Activated T-cell treated with anti-CD3 and anti-CD28 coated beads for 1 hour (primary cell): ENCODE measurements at regions not wholly inside any gene's neighbourhood (a gene's known extent, or its start where the extent isn't known, plus 50 kb on each side); places are given as distances from the start of the nearest gene placed in this dataset.
"Not testable (repeated sequence)": the region's sequence is repeated elsewhere in the genome, so short reads cannot be mapped to it uniquely, and the experiment has no call there.

Source experiments
- DNase-seq: peaks from one replicate; pipeline ENCODE4 v3.0.0-alpha.2; 2020; ENCODE audit warnings: low read depth

DNA sequence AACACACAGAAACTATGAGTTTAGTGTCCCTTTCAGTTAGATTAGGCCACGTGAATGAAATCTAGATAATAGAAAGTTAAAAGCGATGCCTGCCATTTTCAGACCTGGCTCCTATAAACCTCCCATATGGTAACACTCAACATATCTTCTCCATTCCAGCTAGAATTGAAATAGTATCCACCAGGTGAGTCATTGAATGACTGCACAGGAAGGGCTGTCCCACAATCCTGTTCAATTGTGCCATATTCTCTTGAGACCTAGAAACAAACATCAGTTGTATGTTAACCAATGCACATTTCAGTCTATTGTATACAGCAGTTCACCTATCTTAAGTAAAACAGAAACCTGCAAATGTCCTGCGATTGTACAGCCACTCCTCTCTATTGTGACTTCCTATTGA, 659.3 kb upstream of the SLIT2 start:
- DNase-seq = no peak

DNA sequence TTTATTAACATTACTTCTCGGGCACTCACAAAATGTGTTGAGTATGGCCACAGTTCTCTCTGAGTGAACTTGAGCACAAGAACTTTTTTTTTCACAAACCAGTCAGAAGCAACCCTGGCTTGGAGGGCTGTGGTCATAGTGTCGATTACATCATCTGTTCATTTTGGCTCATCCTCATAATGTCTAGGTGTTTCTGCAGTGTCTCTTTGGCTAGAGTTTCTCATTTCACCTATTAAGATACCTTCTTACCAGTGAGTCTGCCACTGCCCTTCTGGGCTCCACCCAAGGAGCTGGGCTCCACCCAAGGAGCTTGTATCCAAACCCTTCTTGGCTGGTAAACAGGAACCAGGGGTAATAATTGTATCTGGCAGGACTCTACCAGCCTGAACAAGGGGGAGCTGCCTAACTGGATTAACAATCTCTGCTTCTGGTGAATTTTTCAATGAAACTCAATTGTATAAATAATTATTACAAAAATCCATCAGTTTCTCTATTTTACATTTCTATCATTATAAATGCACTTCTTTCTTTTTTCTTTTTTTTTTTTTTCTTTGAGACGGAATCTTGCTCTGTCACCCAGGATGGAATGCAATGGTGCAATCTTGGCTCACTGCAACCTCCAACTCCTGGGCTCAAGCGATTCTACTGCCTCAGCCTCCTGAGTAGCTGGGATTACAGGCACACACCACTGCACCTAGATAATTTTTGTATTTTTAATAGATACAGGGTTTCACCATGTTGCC, 667.7 kb upstream of the SLIT2 start:
- no peak for DNase-seq

DNA sequence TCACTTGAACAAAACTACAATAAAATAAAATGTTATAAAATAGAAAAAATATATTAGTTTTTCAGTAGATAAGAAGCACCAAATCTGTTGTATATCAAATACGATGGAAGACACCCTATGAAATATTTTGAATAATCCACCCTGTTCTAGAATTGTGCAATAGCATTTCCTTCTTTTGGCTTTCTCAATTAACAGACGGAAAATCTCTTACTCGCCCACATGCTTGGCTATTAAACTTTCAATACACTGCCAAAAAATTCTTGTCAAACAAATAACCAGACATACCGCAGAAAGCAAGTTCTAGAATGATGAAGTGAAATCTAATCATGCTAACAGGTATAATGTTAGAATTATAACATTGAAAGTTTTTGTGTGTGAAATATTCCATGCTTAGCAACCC, 671.6 kb upstream of the SLIT2 start:
- no peak for DNase-seq

DNA sequence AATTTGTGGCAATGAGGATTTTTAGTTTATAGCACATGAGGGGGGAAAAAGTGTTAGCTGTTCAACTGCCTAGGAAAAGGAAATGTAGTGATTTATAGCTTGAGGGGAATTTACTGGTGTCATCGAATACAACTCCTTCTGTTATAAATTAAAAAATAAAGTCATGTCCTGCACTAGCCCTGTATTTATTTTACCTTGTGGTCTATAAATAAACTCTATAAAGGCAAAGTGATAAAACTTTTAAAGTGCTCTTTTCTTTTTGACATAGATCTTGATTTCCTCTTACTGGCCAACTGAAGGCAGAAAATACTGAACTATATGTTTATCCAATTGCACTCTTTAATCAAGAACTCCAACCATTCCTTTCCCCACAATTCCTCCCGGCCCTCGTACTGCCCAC, 672.1 kb upstream of the SLIT2 start:
- no peak for DNase-seq

DNA sequence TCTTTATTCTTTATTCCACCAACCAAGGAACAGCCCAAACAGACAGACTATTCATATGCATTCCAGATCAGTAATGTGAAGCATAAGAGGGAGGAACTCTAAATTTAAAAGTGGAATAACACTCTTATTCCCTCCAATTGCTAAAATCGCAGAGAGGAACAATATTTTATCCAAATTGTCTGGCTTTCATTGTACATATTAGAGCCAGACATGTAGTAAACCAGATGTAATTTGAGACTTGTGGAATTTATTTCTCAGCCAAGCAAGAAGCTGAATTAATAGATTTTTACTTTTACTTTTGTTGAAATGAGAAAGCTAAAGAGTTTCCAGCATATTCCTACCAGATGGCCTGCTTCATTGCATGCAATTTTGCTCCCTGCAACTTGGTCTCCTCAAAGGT, 674.6 kb upstream of the SLIT2 start:
- DNase-seq = no peak

- no peak for DNase-seq
Measured at GRCh38 chr4:19575924-19576323, 675.8 kb upstream of the SLIT2 start.

DNA sequence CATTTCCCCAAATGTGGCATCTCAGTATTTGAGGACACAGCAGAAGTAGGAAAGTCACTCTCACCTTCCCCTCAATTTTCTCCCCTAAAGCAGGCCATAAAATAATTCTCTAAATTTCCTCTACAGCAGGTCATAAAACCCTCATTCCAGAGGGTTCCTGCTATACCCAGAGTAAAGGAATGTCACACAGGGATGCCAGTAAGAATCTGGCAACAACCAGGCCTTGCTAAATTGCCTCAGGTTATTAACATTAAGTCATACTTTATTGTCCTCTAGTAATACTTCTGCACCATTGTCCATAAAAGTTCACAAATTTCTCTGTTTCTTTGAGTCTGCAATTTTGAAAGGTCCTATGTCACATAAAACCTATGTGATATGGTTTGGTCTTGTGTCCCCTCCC, 685.7 kb upstream of the SLIT2 start:
- no peak for DNase-seq

- no peak for DNase-seq
Measured at GRCh38 chr4:19562456-19562855, 689.2 kb upstream of the SLIT2 start.

DNA sequence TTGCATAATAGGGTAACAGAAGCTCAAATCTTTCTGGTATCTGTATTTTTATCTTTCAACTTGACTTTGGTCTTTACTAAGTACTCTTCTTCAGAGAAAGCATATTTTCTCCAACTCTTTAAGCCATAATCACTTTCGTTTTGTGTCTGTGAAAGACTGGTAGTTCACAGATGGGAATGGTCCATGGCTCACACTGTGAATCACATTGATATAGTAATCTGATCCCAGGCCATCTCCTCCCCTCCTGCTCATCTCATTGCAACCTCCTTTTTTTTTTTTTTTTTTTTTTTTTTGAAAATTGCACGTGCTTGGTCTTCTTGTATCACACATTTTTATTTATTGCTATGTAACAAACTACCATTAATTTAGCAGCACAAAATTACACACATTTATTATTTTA, 694.5 kb upstream of the SLIT2 start:
- no peak for DNase-seq

- not testable (repeated sequence) for DNase-seq
Measured at GRCh38 chr4:19556276-19556675, 695.4 kb upstream of the SLIT2 start.

DNA sequence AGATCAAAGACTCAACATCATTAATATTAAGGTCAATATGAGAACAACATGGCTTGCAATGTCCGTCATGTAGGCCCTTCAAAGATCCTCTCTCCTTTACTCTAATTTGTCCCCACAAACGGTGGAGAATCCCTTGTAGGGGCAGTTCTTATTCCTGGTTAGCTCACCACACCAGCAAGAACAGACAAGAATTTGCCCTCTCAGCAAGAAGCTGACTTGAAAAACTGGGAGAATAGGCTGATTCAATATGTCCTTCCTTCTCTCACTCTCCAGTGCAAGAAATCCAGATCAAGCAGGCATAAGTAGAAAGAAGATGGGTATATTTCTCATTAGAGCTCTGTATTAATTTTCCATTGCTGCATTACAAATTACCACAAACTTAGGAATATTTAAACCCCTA, 704.2 kb upstream of the SLIT2 start:
- DNase-seq = no peak

GRCh38 chr4:19544446-19545125, 707.1 kb upstream of the SLIT2 start:
- no peak for DNase-seq

DNA sequence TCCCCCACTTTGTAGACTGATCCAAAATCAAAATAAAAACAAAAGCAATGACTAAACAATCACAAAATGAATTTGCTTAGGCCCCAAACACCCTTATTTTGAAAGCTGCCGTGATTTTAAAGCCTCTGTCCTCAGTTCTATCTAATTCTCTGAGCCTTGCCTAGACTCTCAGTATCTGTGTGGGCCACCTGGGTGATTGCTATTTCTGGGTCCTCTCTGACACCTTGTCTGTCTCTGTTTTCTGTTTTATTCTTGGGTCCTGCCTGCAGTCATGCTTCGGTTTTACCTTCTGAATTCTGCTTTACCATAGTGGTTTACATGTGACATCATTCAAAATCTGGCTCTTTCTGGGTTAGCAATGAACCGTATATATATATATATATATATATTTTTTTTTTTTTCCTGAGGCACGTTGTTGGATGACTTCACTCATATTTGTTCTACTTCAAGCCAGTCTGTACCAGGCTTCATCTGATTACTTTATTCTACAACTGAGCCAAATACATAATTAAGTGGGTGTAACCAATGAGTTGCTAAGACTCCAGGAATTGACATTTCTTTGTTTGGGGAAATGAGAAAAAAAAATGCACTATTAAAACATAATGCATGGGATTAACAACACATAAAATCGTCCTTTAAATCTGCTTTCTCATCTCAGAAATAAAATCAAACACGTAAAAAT, 710.7 kb upstream of the SLIT2 start:
- no peak for DNase-seq

- no peak for DNase-seq
Measured at GRCh38 chr4:19539201-19539600, 712.5 kb upstream of the SLIT2 start.

DNA sequence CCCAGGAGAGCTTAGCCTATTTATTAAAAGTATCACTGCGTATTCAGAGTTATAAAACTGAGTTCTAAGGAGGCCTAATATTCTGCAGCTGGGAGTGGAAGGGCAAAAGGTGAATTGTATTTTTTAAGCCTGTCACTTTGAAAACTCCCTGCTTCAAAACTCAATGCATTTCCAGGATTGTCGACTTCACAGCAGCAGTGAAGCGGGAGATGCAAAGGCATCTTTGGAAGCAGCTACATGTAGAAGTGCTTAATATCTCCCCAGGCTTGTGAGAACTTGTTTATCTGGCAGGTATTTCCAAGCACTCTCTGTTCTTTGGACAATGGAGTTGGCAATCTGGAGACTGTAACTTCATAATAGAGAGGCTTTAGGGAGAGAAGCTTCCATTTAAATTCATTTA, 717.5 kb upstream of the SLIT2 start:
- DNase-seq = no peak

DNA sequence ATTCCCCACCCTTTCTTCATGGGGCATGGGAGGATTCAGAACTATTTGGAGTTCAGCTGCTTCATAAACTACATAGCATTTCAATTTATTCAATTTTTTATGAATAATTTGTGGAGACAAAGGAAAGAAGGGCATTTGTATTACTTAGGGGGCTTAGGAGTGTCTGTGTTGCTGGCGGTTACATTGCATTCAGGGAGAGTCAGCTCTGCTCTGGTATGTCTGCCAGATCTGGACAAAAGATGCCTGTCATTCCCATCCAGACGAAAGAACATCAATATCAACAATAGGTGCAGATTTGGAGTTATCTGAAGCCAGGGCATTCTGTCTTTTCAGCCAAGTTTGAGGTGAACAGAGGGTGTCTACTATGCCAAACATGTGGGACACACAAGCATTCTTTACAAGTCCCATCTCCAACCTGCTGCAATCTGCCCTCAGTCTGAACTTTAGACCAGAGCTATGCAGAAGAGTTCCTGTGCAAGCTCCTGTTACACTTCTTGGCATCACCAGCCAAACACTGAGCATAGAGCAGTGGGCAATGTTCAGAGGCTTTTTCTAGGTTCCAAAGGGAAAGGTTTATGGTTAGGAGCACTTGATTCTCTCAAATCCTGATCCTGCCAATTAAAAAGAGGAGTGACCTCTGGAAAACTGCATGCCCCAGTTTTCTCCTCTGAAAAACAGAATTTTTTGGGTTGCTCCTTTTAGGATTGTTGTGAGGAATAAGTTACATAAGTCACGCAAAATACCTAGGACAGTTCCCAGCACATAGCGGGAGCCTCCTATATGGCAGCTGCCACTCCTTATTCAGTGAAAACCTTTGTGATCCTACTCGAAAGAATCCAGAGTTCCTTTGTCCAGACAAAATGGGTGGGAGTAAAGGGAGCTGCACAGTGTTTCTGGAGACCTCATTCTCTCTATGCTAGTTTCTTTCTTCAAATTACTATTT, 719.5 kb upstream of the SLIT2 start:
- DNase-seq = no peak

DNA sequence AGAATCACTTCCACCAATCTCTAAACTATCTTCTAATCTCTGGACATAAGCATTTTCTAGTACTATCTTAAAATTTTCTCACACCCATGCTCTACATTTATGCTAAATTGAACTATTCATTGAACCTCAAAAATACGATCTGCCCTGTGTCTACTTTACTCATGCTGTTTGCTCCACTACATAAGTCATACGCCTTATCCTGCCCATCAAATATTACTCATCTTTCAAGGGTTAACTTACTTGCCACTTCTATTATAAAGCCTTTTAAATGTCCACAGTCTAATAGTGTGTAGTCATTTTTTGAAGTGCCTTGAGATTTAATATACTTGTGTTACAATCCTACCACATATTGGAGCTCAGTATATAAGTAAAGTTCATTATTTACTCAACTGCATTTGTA, 727.7 kb upstream of the SLIT2 start:
- DNase-seq = no peak

DNA sequence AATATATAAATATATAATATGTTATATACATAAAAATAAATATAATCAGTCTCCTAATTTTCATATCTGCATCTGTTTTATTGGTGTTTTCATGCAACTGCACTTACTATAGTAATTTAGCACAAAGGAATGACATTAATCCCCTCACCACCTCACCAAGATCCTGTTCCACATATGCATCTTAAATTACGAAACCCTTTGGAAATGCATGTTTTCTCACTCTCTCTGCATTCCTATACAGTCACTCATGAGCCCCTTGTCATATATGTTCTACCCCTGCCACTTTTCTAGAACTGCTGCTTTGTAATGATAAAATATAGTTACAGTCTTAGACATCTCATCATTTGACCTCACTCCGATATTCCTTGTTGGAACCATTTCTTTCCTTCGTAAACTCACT, 728.7 kb upstream of the SLIT2 start:
- no peak for DNase-seq

DNA sequence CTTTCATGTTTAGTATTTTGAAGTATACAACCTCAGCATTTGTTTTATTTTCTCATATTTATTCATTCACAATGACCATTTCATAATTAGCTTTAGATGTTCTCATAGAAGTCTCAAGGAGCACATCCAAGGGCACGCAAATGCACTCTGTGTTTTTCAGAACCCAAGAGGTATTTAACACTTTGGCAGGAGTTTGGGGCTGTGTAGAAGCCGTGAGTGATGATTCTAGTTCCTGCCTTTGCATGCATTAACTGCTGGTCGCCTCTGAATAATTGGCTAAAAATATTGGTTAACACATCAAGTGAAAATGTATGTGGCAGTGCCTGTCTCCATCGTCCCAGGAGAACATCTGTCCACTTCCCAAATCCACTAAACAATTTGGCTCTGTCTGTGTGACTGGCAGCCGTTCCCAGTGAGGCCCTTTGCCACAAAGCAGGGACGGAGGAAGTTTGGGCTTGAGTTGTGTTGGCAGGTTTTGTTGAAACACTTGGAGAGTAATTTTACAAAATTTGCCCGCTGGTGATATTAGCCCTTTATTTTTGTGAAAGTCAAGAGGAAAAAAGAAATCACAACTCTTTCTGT, 730.7 kb upstream of the SLIT2 start:
- DNase-seq = no peak

DNA sequence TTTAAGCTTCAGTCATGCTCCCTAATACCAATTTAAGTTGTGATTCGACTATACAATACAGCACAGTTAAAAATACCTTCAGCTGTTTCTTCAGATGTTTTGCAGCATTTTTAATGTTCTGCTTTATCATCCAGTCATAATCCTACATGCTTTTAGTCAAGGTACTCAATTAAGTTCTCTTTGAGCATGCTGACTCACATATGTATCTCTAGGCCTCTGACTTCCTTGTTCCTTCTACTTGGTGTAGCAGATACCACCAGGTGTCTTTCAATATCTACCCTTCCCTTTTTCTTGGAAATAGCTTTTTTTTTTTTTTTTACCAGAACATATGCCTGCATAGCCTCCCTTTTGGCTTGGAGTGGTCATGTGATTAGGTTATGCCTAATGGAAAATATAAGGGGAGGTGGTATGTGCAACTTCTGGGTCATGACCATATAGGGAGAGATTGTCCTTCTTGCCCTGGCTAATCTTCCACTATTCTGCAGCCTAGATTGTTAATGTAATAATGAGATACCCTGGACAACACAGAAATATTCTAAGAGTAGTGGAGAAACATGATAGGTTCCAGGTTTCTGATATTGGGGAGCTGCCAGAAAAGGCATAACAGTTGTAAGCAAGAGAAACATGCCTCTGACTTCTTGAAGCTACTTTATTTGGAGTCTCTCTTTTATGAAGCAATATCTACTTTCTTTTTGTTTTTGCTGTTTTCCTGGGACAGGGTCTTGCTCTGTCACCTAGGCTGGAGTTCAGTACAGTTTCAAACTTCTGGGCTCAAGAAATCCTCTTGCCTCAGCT, 737.2 kb upstream of the SLIT2 start:
- DNase-seq = no peak

DNA sequence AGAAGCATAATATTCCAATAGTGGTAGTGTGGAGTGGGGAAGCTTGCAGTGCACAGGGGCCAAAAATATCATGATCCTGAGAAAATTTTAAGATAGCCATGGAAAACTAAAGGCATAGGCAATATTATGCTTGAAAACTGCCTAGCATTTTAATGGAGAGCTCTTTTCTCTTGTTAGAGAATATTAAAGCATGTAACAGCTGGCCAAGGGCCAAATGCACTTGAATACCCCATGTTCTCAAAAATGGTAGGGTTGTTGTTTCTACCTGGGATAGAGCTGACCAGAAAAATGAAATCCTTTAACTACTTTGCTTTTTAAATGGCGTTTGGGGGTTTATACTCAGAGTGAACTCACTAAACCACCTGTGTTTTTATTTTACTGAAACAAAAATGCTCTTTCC, 739.6 kb upstream of the SLIT2 start:
- DNase-seq = no peak
